GM18498 (cell line): ENCODE measurements at regions not wholly inside any gene's neighbourhood (a gene's known extent, or its start where the extent isn't known, plus 50 kb on each side); places are given as distances from the start of the nearest gene placed in this dataset.

ENCODE experiments used
- ATAC-seq: cut with Tn5 transposase; IDR thresholded peaks from one replicate; pipeline ENCODE4 v1.9.1; 2021; ENCODE audit warnings: mild to moderate bottlenecking, moderate library complexity; ENCODE audit not compliant: unreplicated experiment

GRCh38 chr15:35657679-35658311 is 111.8 kb upstream of the DPH6 start:
- ATAC-seq: no peak

- ATAC-seq: no peak
Observed at GRCh38 chr15:35663956-35664355, 118.0 kb upstream of the DPH6 start.

- ATAC-seq: no peak
Observed at GRCh38 chr15:35665896-35666536, 120.1 kb upstream of the DPH6 start.

- no peak for ATAC-seq
Observed at GRCh38 chr15:35667908-35668307, 121.9 kb upstream of the DPH6 start.

- no peak for ATAC-seq
Observed at GRCh38 chr15:35669021-35669420, 123.1 kb upstream of the DPH6 start.

DNA sequence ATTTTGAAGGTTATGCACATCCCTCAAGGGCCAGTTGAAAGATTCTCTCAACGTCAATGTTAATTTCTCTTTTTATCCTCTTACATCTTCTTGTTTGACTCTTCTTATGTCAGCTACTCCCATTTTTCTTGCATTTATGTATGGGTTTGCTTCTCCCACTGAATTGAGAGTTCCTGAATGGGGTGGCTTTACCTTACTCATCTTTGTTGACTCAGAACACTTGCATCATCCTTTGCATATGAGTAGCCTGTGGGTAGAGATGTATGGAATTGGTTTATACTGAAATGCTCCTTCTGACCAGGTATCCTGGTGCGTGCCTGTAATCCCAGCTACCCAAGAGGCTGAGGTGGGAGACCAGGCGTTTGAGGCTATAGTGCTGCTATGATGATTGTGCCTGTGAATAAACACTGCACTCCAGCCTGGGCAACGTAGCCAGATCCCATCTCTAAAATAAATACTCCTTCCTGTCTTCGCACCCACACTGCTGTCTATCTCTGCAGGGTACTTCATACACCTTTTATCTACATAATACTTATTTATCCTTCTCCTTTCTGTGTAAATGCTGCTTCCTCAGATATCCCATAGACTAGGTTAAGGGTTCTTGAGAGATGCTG is 123.6 kb upstream of the DPH6 start:
- ATAC-seq: no peak

GRCh38 chr15:35671197-35671596 is 125.2 kb upstream of the DPH6 start:
- ATAC-seq: no peak

- ATAC-seq: no peak
Observed at GRCh38 chr15:35671981-35672380, 126.0 kb upstream of the DPH6 start.

DNA sequence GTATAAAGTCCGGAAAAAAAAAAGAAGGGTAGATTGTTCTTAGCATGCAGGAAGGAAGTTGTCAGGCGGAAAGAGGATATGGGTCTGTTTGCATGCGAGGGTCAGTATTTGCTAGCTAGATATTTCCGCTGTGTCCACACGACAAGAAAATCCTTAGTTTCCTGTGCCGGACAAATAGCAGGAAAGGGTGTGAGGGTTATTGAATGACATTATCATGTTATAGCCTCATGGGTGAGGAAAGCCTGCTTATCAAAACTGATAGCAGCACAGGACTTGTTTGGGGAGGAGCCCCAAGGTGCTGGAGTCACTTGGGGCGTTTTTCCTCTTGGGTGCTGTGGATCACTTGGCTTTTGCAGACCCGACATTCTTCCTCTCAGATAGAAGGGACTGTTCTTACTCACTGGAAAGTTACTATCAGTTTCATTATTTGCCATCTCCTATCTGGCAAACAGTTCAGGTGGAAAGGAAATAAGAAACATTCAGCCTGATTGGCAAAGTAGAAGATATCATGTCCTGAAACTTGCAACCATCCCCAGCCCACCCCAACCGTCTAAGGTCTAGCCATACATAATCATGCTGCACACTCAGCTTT is 127.2 kb upstream of the DPH6 start:
- peak; percentile 61 for ATAC-seq

DNA sequence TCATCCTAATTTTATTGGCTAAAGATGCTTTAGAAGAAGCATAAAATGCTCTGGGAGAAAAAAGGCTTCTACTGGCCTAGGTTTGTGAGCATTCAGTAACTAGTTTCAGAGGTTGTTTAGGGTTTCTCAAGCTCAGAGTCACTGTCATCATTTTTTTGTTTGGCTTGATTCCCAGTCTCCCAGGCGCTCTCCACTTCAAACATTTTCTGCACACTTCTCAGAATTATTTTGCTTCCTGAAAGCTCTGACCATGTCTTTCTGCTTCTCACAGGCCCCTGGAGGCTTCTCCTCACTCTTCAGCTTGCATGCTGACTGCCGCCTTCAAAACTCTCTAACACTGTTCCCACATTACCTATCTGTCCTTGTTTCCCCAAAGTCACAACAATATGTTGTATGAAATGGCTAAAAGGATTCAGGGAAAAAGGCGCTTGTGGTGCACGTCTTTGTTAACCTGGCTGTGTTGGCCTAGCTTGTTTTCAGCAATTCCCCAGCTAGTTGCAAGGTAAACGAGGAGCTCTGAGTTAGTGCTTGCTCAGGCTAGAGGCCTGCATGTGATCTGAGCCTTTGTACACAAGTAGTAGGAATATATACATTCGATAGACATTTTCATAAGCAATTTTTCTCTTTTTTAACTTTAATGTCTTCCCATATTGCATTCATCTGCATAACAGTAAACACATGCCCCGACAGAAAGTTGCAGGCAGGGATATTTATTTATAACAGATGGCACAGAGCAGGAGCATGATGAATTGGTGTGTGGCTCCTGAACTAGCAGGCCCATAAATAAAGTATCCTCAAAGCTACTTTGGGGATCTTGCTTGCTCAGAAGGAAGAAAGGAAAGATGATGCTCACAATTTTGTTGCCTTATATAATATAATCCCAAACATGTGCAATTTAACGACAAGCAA is 129.2 kb upstream of the DPH6 start:
- ATAC-seq: no peak

DNA sequence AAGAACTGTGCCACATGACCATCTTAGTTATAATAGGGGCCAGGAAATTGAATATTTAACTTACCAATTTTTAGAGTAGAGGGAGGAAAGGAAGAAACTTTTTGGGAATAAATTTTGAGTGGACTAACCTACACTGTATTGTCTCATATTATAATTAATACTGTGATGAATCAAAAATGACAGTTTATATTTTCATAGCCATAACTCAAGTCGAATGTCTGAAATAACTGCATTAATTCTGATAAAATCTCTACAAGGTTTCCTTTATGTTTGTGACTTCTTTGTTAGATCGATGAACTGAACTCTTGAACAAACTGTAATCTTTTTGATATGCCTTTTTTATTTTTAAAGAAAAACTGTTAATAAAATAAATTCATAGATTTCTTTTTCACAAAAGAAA is 132.8 kb upstream of the DPH6 start:
- no peak for ATAC-seq

DNA sequence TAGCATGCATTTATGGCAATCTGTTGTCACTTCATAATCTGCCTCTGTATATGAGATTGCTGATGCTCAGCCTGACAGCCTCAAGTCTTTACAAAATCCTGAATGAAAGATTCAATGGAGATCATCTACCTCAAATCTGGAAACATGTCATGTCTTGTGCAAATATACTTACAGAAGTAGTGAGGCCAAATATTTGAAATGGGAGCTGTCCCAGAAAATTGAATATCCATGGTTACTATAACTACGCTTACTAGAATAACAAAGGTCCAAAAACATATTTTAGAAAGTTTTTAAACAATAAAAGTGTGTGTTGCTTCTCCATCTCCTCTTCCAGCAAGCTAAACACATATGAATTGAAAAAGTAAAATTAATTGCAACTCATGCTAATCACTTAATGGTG is 133.2 kb upstream of the DPH6 start:
- no peak for ATAC-seq

DNA sequence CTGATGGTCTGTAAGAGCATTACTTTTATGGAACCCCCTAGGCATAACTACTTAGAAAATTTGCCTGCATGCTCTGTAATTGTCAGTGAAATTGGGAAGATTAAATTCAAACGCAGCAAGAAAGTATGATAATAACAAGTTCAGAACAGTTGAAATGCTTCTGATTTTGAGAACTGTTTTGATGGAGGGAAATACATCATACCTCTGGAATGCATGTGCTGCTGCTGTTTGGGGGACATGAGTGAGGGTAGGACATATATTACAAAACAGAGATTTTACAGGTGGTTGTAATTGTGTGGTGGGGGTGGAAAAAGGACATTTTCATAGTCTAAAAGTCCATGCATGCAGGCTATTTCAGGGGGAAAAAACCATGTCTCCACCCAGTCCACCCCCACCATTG is 135.0 kb upstream of the DPH6 start:
- ATAC-seq: no peak

GRCh38 chr15:35686347-35686746 is 140.4 kb upstream of the DPH6 start:
- no peak for ATAC-seq

DNA sequence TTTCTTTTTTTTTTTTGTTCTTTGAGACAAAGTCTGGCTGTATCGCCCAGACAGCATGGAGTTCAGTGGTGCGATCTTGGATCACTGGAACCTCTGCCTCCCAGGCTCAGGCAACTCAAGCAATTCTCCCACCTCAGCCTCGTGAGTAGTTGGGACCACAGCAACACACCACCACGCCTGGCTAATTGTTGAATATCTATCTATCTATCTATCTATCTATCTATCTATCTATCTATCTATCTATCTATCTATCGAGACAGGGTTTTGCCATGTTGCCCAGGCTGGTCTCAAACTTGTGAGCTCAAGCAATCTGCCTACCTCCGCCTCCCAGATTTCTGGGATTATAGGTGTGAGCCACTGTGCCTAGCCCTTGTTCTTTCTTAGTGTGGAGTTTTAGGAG is 143.3 kb upstream of the DPH6 start:
- no peak for ATAC-seq

- ATAC-seq: no peak
Observed at GRCh38 chr15:35690089-35690488, 144.1 kb upstream of the DPH6 start.

DNA sequence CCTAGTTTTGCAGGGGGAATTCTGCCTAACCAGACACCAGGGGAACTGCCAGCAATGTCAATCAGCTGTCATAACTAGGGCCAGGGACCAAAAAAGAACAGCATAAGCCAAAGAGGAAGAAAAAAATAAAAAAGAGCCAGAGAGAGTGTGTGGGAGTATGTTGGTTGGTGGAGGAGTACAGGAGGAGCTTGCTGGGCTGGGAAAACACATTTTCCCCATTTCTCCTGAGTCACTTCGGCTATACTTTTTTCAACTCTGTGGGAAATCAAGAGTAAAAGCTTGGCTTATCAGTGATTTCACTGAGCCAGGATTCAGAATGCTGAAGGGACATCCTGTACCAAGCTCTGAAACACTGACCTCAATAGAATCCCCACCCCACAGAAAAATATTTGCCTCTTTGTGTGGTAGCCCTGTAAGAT is 144.7 kb upstream of the DPH6 start:
- ATAC-seq: no peak

- no peak for ATAC-seq
Observed at GRCh38 chr15:35691173-35691761, 145.3 kb upstream of the DPH6 start.

DNA sequence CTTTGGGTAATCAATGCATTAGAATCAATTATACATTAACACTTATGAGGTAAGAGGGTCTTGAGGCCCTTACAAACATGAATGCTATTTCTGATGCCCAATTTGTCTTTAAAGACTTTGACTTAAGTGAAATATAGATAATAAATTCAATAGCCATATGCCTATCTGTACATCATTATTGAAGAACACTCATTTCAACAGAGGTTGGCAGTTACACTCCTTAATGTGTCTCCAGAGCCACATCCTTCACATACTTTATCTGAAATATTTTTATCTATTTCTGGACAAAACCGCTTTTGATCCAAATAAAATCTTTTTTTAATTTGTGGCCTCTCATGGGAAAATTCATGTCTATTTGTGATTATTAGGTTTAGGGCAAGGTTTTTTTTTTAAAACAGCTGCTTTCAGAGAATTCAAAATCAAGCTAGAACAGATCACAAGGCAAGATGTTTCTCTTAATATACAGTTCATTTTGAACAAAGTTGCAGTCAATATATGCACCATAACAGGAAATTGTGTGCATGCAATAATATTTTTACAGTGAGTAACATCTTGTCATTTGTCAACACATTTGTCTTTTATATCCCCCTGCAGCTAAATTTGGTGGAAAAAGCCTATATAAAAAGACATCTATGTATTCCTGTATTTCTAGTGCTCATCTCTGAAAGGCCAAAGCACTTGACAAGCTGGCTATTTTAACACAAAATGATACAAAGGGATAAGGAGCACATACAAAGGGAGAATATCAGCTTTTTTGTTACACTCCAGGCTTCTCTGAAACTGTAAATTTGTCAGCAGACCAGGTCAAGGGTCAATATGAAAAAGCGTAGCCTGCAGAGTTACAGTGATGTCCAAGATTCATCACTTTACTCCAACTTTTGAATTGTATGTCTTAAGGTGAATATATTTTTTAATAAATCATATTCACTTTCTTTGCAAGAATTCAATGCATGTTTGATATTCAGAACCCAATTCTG is 146.2 kb upstream of the DPH6 start:
- ATAC-seq: no peak

DNA sequence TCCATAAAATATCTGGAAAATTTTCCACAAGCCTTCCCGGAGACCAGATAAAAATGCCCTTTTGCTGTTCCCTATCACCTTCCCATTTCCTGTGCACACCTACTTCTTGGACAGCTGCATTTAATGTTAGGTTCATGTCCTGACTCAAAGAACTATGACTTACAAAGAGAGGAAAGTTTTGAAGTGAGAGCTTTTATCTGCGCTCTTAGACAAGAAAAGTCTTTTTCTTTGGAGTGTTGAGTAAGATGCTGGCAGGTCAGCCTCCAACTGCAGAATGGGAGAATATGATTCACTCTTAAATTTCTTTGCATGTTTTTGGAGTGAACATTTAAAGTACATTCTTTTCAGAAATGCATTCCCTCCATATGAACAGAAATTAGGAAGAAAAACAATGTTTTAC is 147.3 kb upstream of the DPH6 start:
- no peak for ATAC-seq
